ENCODE measurements at regions not wholly inside any gene's neighbourhood (a gene's known extent, or its start where the extent isn't known, plus 50 kb on each side); places are given as distances from the start of the nearest gene placed in this dataset.

GRCh38 chr14:49044981-49045380, 541.2 kb downstream of the RPS29 start:
- TF ChIP-seq POLR2A (IDR thresholded peaks at IDR 0.05; ENCODE audit: extremely low read depth, insufficient read length) (no peak), CTCF (IDR thresholded peaks at IDR 0.05; ENCODE audit: low read depth, low read length) (no peak), MAX (IDR thresholded peaks at IDR 0.05; ENCODE audit: low read depth, low read length) (no peak), MYC (IDR thresholded peaks at IDR 0.05; ENCODE audit: low read depth, low read length) (no peak)
